WTC11 (cell line): ENCODE measurements at regions not wholly inside any gene's neighbourhood (a gene's known extent, or its start where the extent isn't known, plus 50 kb on each side); places are given as distances from the start of the nearest gene placed in this dataset.

Experiments used
- ATAC-seq: fragments of 200-7000 bp; cut with Tn5 transposase; 2 replicates; pipeline ENCODE4 v1.10.0; 2021; ENCODE audit warnings: mild to moderate bottlenecking, moderate library complexity
- CTCF ChIA-PET: fragments of 300-600 bp; sonication (Branson Sonifier 250); formaldehyde crosslinking; loops from one replicate; lab custom pipeline; 2021; ENCODE audit warnings: antibody characterized with exemption; lab: Charles Lee
- POLR2A ChIA-PET: fragments of 350-600 bp; sonication (Branson Sonifier 250); formaldehyde crosslinking; loops from one replicate; lab custom pipeline; 2021; ENCODE audit warnings: antibody characterized with exemption; lab: Charles Lee
- DNase-seq: peaks from one replicate; pipeline ENCODE4 v3.0.0; 2021; ENCODE audit warnings: low spot score
- H3K27ac Mint-ChIP-seq: 2 replicates; pipeline ENCODE4 v1.8.0; 2021; ENCODE audit warnings: mixed read lengths
- H3K27me3 Mint-ChIP-seq: 2 replicates; pipeline ENCODE4 v1.8.0; 2021; ENCODE audit warnings: low read depth, mild to moderate bottlenecking, moderate library complexity, mixed read lengths
- H3K36me3 Mint-ChIP-seq: 2 replicates; pipeline ENCODE4 v1.8.0; 2021; ENCODE audit warnings: mixed read lengths
- H3K4me1 Mint-ChIP-seq: 2 replicates; pipeline ENCODE4 v1.8.0; 2022; ENCODE audit warnings: mixed read lengths
- H3K4me3 Mint-ChIP-seq: 2 replicates; pipeline ENCODE4 v1.8.0; 2021; ENCODE audit warnings: mild to moderate bottlenecking, moderate library complexity, mixed read lengths
- H3K9me3 Mint-ChIP-seq: 2 replicates; pipeline ENCODE4 v1.8.0; 2021; ENCODE audit warnings: mixed read lengths
- CBFB ChIP-seq: sonication (generic); formaldehyde crosslinking; IDR thresholded peaks from 2 replicates; pipeline ENCODE4 v1.8.1; 2022; ENCODE audit warnings: mild to moderate bottlenecking, low read depth, missing genetic modification reagents
- ESRRA ChIP-seq: sonication (generic); formaldehyde crosslinking; IDR thresholded peaks from 2 replicates; pipeline ENCODE4 v1.8.1; 2022; ENCODE audit warnings: mild to moderate bottlenecking, missing genetic modification reagents, borderline replicate concordance
- FOXP1 ChIP-seq: sonication (generic); formaldehyde crosslinking; IDR thresholded peaks from 2 replicates; pipeline ENCODE4 v1.8.0; 2022; ENCODE audit warnings: missing genetic modification reagents, mild to moderate bottlenecking, moderate library complexity, borderline replicate concordance
- GRHL2 ChIP-seq: fragments of 250-450 bp; sonication (Bioruptor Pico); IDR thresholded peaks from 2 replicates; pipeline ENCODE4 v1.8.0; 2022; ENCODE audit warnings: mild to moderate bottlenecking, moderate library complexity; ENCODE audit not compliant: insufficient replicate concordance, severe bottlenecking
- GTF2I ChIP-seq: fragments of 250-450 bp; sonication (Bioruptor Pico); conservative IDR thresholded peaks from 2 replicates; pipeline ENCODE4 v1.4.0; 2021; ENCODE audit warnings: mild to moderate bottlenecking
- KAT7 ChIP-seq: sonication (generic); formaldehyde crosslinking; IDR thresholded peaks from 2 replicates; pipeline ENCODE4 v1.8.1; 2023; ENCODE audit warnings: missing genetic modification reagents, mild to moderate bottlenecking, borderline replicate concordance
- NFYB ChIP-seq: sonication (generic); formaldehyde crosslinking; conservative IDR thresholded peaks from 2 replicates; pipeline ENCODE4 v1.8.0; 2022; ENCODE audit warnings: low read depth, missing genetic modification reagents
- NR2C2 ChIP-seq: sonication (generic); formaldehyde crosslinking; IDR thresholded peaks from 2 replicates; pipeline ENCODE4 v1.8.0; 2022; ENCODE audit warnings: mild to moderate bottlenecking, missing genetic modification reagents
- OVOL2 ChIP-seq: fragments of 250-450 bp; sonication (Bioruptor Pico); IDR thresholded peaks from 2 replicates; pipeline ENCODE4 v1.9.0; 2021; ENCODE audit warnings: mild to moderate bottlenecking, borderline replicate concordance
- RELA ChIP-seq: sonication (generic); formaldehyde crosslinking; IDR thresholded peaks from 2 replicates; pipeline ENCODE4 v1.8.1; 2022; ENCODE audit warnings: missing genetic modification reagents, mild to moderate bottlenecking, borderline replicate concordance
- SMAD4 ChIP-seq: sonication (generic); formaldehyde crosslinking; IDR thresholded peaks from 2 replicates; pipeline ENCODE4 v1.8.0; 2022; ENCODE audit warnings: mild to moderate bottlenecking, missing genetic modification reagents
- SOX15 ChIP-seq: fragments of 250-450 bp; sonication (Bioruptor Pico); IDR thresholded peaks from 2 replicates; pipeline ENCODE4 v1.9.0; 2021; ENCODE audit warnings: mild to moderate bottlenecking
- SP1 ChIP-seq: sonication (generic); formaldehyde crosslinking; conservative IDR thresholded peaks from 2 replicates; pipeline ENCODE4 v1.8.1; 2022; ENCODE audit warnings: missing genetic modification reagents
- STAT6 ChIP-seq: sonication (generic); formaldehyde crosslinking; conservative IDR thresholded peaks from 2 replicates; pipeline ENCODE4 v1.8.1; 2023; ENCODE audit warnings: mild to moderate bottlenecking, low read depth, missing genetic modification reagents, moderate library complexity
- USF1 ChIP-seq: sonication (generic); formaldehyde crosslinking; IDR thresholded peaks from 2 replicates; pipeline ENCODE4 v1.8.0; 2022; ENCODE audit warnings: mild to moderate bottlenecking, missing genetic modification reagents
- ZNF425 ChIP-seq: fragments of 250-450 bp; sonication (Bioruptor Pico); conservative IDR thresholded peaks from 2 replicates; pipeline ENCODE4 v1.9.0; 2021; ENCODE audit warnings: mild to moderate bottlenecking
- ZNF512 ChIP-seq: sonication (generic); formaldehyde crosslinking; IDR thresholded peaks from 2 replicates; pipeline ENCODE4 v1.8.1; 2022; ENCODE audit warnings: missing genetic modification reagents, borderline replicate concordance
- TF ChIP-seq, protein P1 (sequence below): sonication (generic); formaldehyde crosslinking; IDR thresholded peaks from 2 replicates; pipeline ENCODE4 v1.8.0; 2022; ENCODE audit warnings: mild to moderate bottlenecking, missing genetic modification reagents
- TF ChIP-seq, protein P2 (sequence below): fragments of 250-450 bp; sonication (Bioruptor Pico); IDR thresholded peaks from 2 replicates; pipeline ENCODE4 v1.9.0; 2021; ENCODE audit warnings: mild to moderate bottlenecking
- TF ChIP-seq, protein P3 (sequence below): sonication (generic); formaldehyde crosslinking; IDR thresholded peaks from 2 replicates; pipeline ENCODE4 v1.8.0; 2022; ENCODE audit warnings: mild to moderate bottlenecking, missing genetic modification reagents

DNA sequence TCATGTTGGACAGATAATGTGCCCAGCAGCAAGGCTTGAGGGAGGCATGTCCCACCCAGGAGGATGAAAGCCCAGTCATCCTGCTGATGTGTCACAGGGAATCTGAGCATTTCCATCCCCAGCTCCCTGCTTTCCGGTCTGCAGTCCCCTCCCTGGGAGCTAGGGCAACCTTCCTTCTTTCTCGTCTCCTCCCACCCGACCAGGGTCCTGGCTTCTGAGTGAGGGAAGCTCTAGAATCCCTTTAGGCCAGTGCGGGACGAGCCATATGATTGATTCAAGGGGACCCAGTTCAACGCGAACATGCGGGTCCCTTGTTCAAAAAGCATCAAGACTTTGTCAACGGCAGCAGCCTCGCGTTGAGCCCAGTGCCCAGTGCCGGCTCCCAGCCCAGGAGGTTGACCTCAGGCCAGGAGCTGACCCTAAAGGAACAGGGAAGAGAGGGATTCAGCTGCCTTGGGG is 96.7 kb upstream of the TMPRSS2 start:
- ChIA-PET CTCF (interaction anchor here (0.7 to 4.8 kb wide), 11 partner anchors 8 to 321 kb away, joined by 3 to 37 read pairs (median 5); no protein-coding TSS in a partner anchor), POLR2A (no interaction called here)
- peak overlapping the region; percentile 71; the same call in 1 of the 2 replicates for H3K27ac Mint-ChIP-seq

DNA sequence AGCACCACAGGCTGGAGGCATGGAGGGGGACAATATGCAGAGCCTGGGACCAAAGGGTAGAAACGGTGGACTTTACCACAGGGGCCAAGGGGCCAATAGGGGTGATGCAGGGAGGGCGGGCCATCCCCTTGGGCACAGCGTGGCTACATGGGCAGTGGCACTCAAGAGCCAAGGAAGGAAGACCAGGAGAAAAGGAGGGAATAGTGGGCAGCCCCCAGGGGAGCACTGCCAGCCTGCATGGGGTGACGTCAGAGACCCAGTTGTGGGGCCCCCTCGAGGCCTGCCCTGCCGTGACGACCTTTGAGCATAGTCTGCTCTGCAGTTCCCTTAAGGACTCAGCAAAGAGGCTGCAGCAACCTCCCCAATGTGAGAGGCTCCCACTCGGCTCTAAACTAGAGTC is 95.5 kb upstream of the TMPRSS2 start:
- ChIA-PET POLR2A (no interaction called here), CTCF (interaction anchor here (0.6 to 4.8 kb wide), 3 partner anchors 9 to 175 kb away, joined by 3 to 37 read pairs (median 3); no protein-coding TSS in a partner anchor)
- ATAC-seq (no peak), DNase-seq (no peak)
- Mint-ChIP-seq H3K4me1 (peaks cover 14% of the 10 kb centered on the region), H3K9me3 (no peaks in the 10 kb centered on the region), H3K27ac (no peak overlapping the region), H3K36me3 (no peaks in the 10 kb centered on the region), H3K27me3 (no peaks in the 10 kb centered on the region; the same call in 1 of the 2 replicates), H3K4me3 (no peak overlapping the region)
- TF ChIP-seq STAT6 (CRISPR knock-in tag) (no peak), FOXP1 (CRISPR knock-in tag) (no peak), USF1 (no peak), SOX15 (CRISPR knock-in tag) (no peak), NFYB (CRISPR knock-in tag) (no peak), GTF2I (CRISPR knock-in tag) (no peak), SP1 (no peak), RELA (no peak), ESRRA (CRISPR knock-in tag) (no peak), SMAD4 (CRISPR knock-in tag) (no peak)

More for the DNA sequence above, 96.7 kb upstream of the TMPRSS2 start:
- H3K4me3 Mint-ChIP-seq, result no peak overlapping the region
- peaks cover 8% of the 10 kb centered on the region for H3K9me3 Mint-ChIP-seq
- ATAC-seq, result peak; percentile 62
- TF ChIP-seq GRHL2 (CRISPR knock-in tag), result no peak
- TF ChIP-seq ZNF512, result 0 out of 2 replicates have a peak, but pooled peaks have one; percentile 66
- TF ChIP-seq, all 79 proteins: peak for 1
- peak; percentile 25 for DNase-seq
- Mint-ChIP-seq H3K36me3 (peaks cover 7% of the 10 kb centered on the region), H3K4me1 (peaks cover 14% of the 10 kb centered on the region), H3K27me3 (no peaks in the 10 kb centered on the region; the same call in 1 of the 2 replicates)

GRCh38 chr21:41602531-41602930 is 94.6 kb upstream of the TMPRSS2 start:
- ATAC-seq, result no peak
- DNase-seq, result no peak
- ChIA-PET POLR2A (no interaction called here), CTCF (interaction anchor here (0.6 to 4.8 kb wide), 2 partner anchors 10 to 214 kb away, joined by 3 to 37 read pairs; no protein-coding TSS in a partner anchor)
- TF ChIP-seq, protein P1, sequence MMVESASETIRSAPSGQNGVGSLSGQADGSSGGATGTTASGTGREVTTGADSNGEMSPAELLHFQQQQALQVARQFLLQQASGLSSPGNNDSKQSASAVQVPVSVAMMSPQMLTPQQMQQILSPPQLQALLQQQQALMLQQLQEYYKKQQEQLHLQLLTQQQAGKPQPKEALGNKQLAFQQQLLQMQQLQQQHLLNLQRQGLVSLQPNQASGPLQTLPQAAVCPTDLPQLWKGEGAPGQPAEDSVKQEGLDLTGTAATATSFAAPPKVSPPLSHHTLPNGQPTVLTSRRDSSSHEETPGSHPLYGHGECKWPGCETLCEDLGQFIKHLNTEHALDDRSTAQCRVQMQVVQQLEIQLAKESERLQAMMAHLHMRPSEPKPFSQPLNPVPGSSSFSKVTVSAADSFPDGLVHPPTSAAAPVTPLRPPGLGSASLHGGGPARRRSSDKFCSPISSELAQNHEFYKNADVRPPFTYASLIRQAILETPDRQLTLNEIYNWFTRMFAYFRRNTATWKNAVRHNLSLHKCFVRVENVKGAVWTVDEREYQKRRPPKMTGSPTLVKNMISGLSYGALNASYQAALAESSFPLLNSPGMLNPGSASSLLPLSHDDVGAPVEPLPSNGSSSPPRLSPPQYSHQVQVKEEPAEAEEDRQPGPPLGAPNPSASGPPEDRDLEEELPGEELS (CRISPR knock-in tag), result no peak
- TF ChIP-seq KAT7 (CRISPR knock-in tag) (no peak), CBFB (CRISPR knock-in tag) (no peak), ZNF425 (CRISPR knock-in tag) (no peak), NR2C2 (CRISPR knock-in tag) (no peak), OVOL2 (CRISPR knock-in tag) (no peak)
- TF ChIP-seq, protein P2, sequence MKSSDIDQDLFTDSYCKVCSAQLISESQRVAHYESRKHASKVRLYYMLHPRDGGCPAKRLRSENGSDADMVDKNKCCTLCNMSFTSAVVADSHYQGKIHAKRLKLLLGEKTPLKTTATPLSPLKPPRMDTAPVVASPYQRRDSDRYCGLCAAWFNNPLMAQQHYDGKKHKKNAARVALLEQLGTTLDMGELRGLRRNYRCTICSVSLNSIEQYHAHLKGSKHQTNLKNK (CRISPR knock-in tag), result no peak
- TF ChIP-seq, protein P3, sequence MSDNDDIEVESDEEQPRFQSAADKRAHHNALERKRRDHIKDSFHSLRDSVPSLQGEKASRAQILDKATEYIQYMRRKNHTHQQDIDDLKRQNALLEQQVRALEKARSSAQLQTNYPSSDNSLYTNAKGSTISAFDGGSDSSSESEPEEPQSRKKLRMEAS (CRISPR knock-in tag), result no peak
- Mint-ChIP-seq H3K9me3 (no peaks in the 10 kb centered on the region), H3K27ac (no peak overlapping the region), H3K27me3 (no peaks in the 10 kb centered on the region; the same call in 1 of the 2 replicates), H3K36me3 (no peaks in the 10 kb centered on the region), H3K4me3 (no peak overlapping the region), H3K4me1 (peaks cover 14% of the 10 kb centered on the region)
